WTC11 (cell line): ENCODE measurements at regions not wholly inside any gene's neighbourhood (a gene's known extent, or its start where the extent isn't known, plus 50 kb on each side); places are given as distances from the start of the nearest gene placed in this dataset.

Source experiments
- ATAC-seq: fragments of 200-7000 bp; cut with Tn5 transposase; 2 replicates; pipeline ENCODE4 v1.10.0; 2021; ENCODE audit warnings: mild to moderate bottlenecking, moderate library complexity
- CTCF ChIA-PET: fragments of 300-600 bp; sonication (Branson Sonifier 250); formaldehyde crosslinking; loops from one replicate; lab custom pipeline; 2021; ENCODE audit warnings: antibody characterized with exemption; lab: Charles Lee
- POLR2A ChIA-PET: fragments of 350-600 bp; sonication (Branson Sonifier 250); formaldehyde crosslinking; loops from one replicate; lab custom pipeline; 2021; ENCODE audit warnings: antibody characterized with exemption; lab: Charles Lee
- DNase-seq: peaks from one replicate; pipeline ENCODE4 v3.0.0; 2021; ENCODE audit warnings: low spot score
- H3K27ac Mint-ChIP-seq: 2 replicates; pipeline ENCODE4 v1.8.0; 2021; ENCODE audit warnings: mixed read lengths
- H3K27me3 Mint-ChIP-seq: 2 replicates; pipeline ENCODE4 v1.8.0; 2021; ENCODE audit warnings: low read depth, mild to moderate bottlenecking, moderate library complexity, mixed read lengths
- H3K36me3 Mint-ChIP-seq: 2 replicates; pipeline ENCODE4 v1.8.0; 2021; ENCODE audit warnings: mixed read lengths
- H3K4me1 Mint-ChIP-seq: 2 replicates; pipeline ENCODE4 v1.8.0; 2022; ENCODE audit warnings: mixed read lengths
- H3K4me3 Mint-ChIP-seq: 2 replicates; pipeline ENCODE4 v1.8.0; 2021; ENCODE audit warnings: mild to moderate bottlenecking, moderate library complexity, mixed read lengths
- H3K9me3 Mint-ChIP-seq: 2 replicates; pipeline ENCODE4 v1.8.0; 2021; ENCODE audit warnings: mixed read lengths
- ATF6 ChIP-seq: sonication (generic); formaldehyde crosslinking; IDR thresholded peaks from 2 replicates; pipeline ENCODE4 v1.8.1; 2023; ENCODE audit warnings: mild to moderate bottlenecking, missing genetic modification reagents
- CREB1 ChIP-seq: sonication (generic); formaldehyde crosslinking; IDR thresholded peaks from 2 replicates; pipeline ENCODE4 v1.8.0; 2023; ENCODE audit warnings: mild to moderate bottlenecking, missing genetic modification reagents
- E2F4 ChIP-seq: sonication (generic); formaldehyde crosslinking; IDR thresholded peaks from 2 replicates; pipeline ENCODE4 v1.8.1; 2022; ENCODE audit warnings: low read depth, mild to moderate bottlenecking, moderate library complexity, missing genetic modification reagents, borderline replicate concordance
- GABPB1 ChIP-seq: sonication (generic); formaldehyde crosslinking; IDR thresholded peaks from 2 replicates; pipeline ENCODE4 v1.8.1; 2023; ENCODE audit warnings: mild to moderate bottlenecking, missing genetic modification reagents
- GTF2I ChIP-seq: fragments of 250-450 bp; sonication (Bioruptor Pico); conservative IDR thresholded peaks from 2 replicates; pipeline ENCODE4 v1.4.0; 2021; ENCODE audit warnings: mild to moderate bottlenecking
- IRF2 ChIP-seq: sonication (generic); formaldehyde crosslinking; IDR thresholded peaks from 2 replicates; pipeline ENCODE4 v1.8.0; 2022; ENCODE audit warnings: low read depth, missing genetic modification reagents, borderline replicate concordance
- KAT7 ChIP-seq: sonication (generic); formaldehyde crosslinking; IDR thresholded peaks from 2 replicates; pipeline ENCODE4 v1.8.1; 2023; ENCODE audit warnings: missing genetic modification reagents, mild to moderate bottlenecking, borderline replicate concordance
- MYBL2 ChIP-seq: sonication (generic); formaldehyde crosslinking; IDR thresholded peaks from 2 replicates; pipeline ENCODE4 v1.8.1; 2023; ENCODE audit warnings: mild to moderate bottlenecking, moderate library complexity, missing genetic modification reagents
- NFE2L1 ChIP-seq: sonication (generic); formaldehyde crosslinking; IDR thresholded peaks from 2 replicates; pipeline ENCODE4 v1.8.1; 2023; ENCODE audit warnings: missing genetic modification reagents
- NR1H2 ChIP-seq: sonication (generic); formaldehyde crosslinking; IDR thresholded peaks from 2 replicates; pipeline ENCODE4 v1.9.0; 2021; ENCODE audit warnings: mild to moderate bottlenecking, moderate library complexity, missing genetic modification reagents
- NR2C2 ChIP-seq: sonication (generic); formaldehyde crosslinking; IDR thresholded peaks from 2 replicates; pipeline ENCODE4 v1.8.0; 2022; ENCODE audit warnings: mild to moderate bottlenecking, missing genetic modification reagents
- TEAD4 ChIP-seq: sonication (generic); formaldehyde crosslinking; IDR thresholded peaks from 2 replicates; pipeline ENCODE4 v1.8.0; 2022; ENCODE audit warnings: mild to moderate bottlenecking, missing genetic modification reagents
- ZNF219 ChIP-seq: sonication (generic); formaldehyde crosslinking; IDR thresholded peaks from 2 replicates; pipeline ENCODE4 v1.8.0; 2023; ENCODE audit warnings: missing genetic modification reagents, mild to moderate bottlenecking, borderline replicate concordance
- ZSCAN18 ChIP-seq: fragments of 250-450 bp; sonication (Bioruptor Pico); IDR thresholded peaks from 2 replicates; pipeline ENCODE4 v2.1.2; 2022; ENCODE audit warnings: mild to moderate bottlenecking, moderate library complexity
- TF ChIP-seq, protein P1 (sequence below): fragments of 250-450 bp; sonication (Bioruptor Pico); IDR thresholded peaks from 2 replicates; pipeline ENCODE4 v1.9.0; 2021; ENCODE audit warnings: mild to moderate bottlenecking
- TF ChIP-seq, protein P2 (sequence below): sonication (generic); formaldehyde crosslinking; IDR thresholded peaks from 2 replicates; pipeline ENCODE4 v1.8.1; 2023; ENCODE audit warnings: mild to moderate bottlenecking, missing genetic modification reagents, moderate library complexity
- TF ChIP-seq, protein P3 (sequence below): fragments of 250-450 bp; sonication (Bioruptor Pico); IDR thresholded peaks from 2 replicates; pipeline ENCODE4 v1.9.0; 2021; ENCODE audit warnings: moderate library complexity, mild to moderate bottlenecking, inconsistent platforms, borderline replicate concordance
- TF ChIP-seq, protein P4 (sequence below): fragments of 250-450 bp; sonication (Bioruptor Pico); IDR thresholded peaks from 2 replicates; pipeline ENCODE4 v1.8.0; 2021; ENCODE audit warnings: mild to moderate bottlenecking

GRCh38 chr5:133718457-133718856 lies 106.1 kb upstream of the FSTL4 start:
- peaks cover 10% of the 10 kb centered on the region for H3K27me3 Mint-ChIP-seq
- H3K4me1 Mint-ChIP-seq: no peaks in the 10 kb centered on the region
- H3K27ac Mint-ChIP-seq: no peak overlapping the region
- ChIA-PET POLR2A (no interaction called here), CTCF (no interaction called here)
- DNase-seq (no peak), ATAC-seq (no peak)
- H3K9me3 Mint-ChIP-seq: peaks cover 31% of the 10 kb centered on the region
- TF ChIP-seq TEAD4 (CRISPR knock-in tag): no peak
- TF ChIP-seq NR2C2: no peak
- TF ChIP-seq, protein P1, sequence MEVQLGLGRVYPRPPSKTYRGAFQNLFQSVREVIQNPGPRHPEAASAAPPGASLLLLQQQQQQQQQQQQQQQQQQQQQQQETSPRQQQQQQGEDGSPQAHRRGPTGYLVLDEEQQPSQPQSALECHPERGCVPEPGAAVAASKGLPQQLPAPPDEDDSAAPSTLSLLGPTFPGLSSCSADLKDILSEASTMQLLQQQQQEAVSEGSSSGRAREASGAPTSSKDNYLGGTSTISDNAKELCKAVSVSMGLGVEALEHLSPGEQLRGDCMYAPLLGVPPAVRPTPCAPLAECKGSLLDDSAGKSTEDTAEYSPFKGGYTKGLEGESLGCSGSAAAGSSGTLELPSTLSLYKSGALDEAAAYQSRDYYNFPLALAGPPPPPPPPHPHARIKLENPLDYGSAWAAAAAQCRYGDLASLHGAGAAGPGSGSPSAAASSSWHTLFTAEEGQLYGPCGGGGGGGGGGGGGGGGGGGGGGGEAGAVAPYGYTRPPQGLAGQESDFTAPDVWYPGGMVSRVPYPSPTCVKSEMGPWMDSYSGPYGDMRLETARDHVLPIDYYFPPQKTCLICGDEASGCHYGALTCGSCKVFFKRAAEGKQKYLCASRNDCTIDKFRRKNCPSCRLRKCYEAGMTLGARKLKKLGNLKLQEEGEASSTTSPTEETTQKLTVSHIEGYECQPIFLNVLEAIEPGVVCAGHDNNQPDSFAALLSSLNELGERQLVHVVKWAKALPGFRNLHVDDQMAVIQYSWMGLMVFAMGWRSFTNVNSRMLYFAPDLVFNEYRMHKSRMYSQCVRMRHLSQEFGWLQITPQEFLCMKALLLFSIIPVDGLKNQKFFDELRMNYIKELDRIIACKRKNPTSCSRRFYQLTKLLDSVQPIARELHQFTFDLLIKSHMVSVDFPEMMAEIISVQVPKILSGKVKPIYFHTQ: no peak
- TF ChIP-seq E2F4 (CRISPR knock-in tag): no peak
- TF ChIP-seq, protein P2, sequence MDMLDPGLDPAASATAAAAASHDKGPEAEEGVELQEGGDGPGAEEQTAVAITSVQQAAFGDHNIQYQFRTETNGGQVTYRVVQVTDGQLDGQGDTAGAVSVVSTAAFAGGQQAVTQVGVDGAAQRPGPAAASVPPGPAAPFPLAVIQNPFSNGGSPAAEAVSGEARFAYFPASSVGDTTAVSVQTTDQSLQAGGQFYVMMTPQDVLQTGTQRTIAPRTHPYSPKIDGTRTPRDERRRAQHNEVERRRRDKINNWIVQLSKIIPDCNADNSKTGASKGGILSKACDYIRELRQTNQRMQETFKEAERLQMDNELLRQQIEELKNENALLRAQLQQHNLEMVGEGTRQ (CRISPR knock-in tag): no peak
- TF ChIP-seq, protein P3, sequence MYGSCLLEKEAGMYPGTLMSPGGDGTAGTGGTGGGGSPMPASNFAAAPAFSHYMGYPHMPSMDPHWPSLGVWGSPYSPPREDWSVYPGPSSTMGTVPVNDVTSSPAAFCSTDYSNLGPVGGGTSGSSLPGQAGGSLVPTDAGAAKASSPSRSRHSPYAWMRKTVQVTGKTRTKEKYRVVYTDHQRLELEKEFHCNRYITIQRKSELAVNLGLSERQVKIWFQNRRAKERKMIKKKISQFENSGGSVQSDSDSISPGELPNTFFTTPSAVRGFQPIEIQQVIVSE (CRISPR knock-in tag): no peak
- no peak overlapping the region for H3K4me3 Mint-ChIP-seq
- H3K36me3 Mint-ChIP-seq: peaks cover 10% of the 10 kb centered on the region

DNA sequence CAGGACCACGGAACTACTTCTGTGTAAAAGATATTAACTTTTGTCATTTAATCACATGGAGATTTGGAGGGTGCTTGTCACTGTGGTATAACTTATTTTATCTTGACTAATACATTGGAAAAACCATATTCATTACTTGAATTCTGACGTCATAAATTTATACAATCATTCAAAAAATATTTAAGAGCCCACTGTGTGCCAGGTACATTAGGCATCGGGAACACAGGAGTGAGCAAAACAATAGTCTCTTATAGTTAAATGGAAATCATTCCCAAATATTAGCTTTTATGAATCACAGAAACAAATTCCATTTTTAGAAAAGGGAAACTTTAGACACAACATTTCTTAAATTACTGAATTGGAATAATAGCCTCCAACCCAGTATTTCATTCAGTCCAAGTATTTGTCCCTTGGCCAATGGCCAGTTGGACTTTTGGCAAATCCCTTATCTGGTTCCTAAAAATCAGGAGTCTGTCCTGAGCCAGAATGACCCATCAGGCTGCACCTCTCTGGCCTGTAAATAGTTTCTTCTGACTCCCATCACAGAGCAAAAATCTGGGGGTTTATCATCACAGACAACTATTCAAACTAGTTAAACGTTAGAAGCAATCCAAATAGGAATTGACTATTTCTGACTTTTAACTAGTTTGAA lies 104.3 kb upstream of the FSTL4 start:
- ChIA-PET POLR2A (no interaction called here), CTCF (no interaction called here)
- Mint-ChIP-seq H3K4me3 (no peak overlapping the region), H3K27ac (no peak overlapping the region), H3K36me3 (no peaks in the 10 kb centered on the region), H3K9me3 (peaks cover 17% of the 10 kb centered on the region), H3K27me3 (peaks cover 3% of the 10 kb centered on the region), H3K4me1 (no peaks in the 10 kb centered on the region)
- TF ChIP-seq MYBL2: no peak
- TF ChIP-seq NR1H2: no peak
- no peak for TF ChIP-seq ATF6 (CRISPR knock-in tag)
- no peak for TF ChIP-seq KAT7 (CRISPR knock-in tag)
- TF ChIP-seq, protein P3 (CRISPR knock-in tag): no peak
- no peak for TF ChIP-seq ZNF219
- TF ChIP-seq CREB1 (CRISPR knock-in tag): no peak
- TF ChIP-seq IRF2: no peak
- ATAC-seq (no peak), DNase-seq (no peak)

DNA sequence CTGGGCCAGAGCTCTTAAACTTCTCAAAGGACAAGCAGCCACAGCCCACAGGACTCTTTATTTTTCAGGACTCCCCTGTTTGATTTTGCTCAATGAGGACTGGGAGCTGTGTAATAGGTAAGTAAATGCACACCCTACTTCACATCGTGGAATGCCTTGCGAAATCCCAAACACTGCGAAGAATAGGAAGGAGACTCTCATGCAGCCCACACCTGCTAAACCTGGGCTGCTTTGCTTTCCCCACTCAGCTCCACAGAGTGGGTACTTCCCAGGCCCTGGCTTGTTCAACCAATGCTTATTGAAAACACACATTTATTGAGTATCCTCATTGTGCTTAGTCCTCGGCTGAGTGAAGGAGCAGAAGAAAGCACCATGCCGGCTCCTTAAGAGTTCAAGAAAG lies 103.3 kb upstream of the FSTL4 start:
- POLR2A ChIA-PET: no interaction called here
- no peaks in the 10 kb centered on the region for H3K36me3 Mint-ChIP-seq
- peaks cover 6% of the 10 kb centered on the region; the same call in 1 of the 2 replicates for H3K27me3 Mint-ChIP-seq
- peaks cover 6% of the 10 kb centered on the region for H3K9me3 Mint-ChIP-seq
- no peak for ATAC-seq
- no peak overlapping the region for H3K27ac Mint-ChIP-seq
- no peak overlapping the region for H3K4me3 Mint-ChIP-seq
- DNase-seq: no peak
- CTCF ChIA-PET: no interaction called here
- no peaks in the 10 kb centered on the region for H3K4me1 Mint-ChIP-seq
- TF ChIP-seq GTF2I (CRISPR knock-in tag): no peak
- TF ChIP-seq, protein P4, sequence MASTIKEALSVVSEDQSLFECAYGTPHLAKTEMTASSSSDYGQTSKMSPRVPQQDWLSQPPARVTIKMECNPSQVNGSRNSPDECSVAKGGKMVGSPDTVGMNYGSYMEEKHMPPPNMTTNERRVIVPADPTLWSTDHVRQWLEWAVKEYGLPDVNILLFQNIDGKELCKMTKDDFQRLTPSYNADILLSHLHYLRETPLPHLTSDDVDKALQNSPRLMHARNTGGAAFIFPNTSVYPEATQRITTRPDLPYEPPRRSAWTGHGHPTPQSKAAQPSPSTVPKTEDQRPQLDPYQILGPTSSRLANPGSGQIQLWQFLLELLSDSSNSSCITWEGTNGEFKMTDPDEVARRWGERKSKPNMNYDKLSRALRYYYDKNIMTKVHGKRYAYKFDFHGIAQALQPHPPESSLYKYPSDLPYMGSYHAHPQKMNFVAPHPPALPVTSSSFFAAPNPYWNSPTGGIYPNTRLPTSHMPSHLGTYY: no peak
- TF ChIP-seq GABPB1 (CRISPR knock-in tag): no peak
- TF ChIP-seq, protein P1: no peak
- TF ChIP-seq ZSCAN18 (CRISPR knock-in tag): no peak
- TF ChIP-seq NFE2L1: no peak
